Upper lobe of left lung (tissue), 6 donors: ENCODE measurements at regions not wholly inside any gene's neighbourhood (a gene's known extent, or its start where the extent isn't known, plus 50 kb on each side); places are given as distances from the start of the nearest gene placed in this dataset.

Source experiments
- ATAC-seq, 2 donors: fragments of 200-7000 bp; cut with Tn5 transposase; one replicate each; pipeline ENCODE4 v1.9.1; 2022; ENCODE audit warnings: mild to moderate bottlenecking in 2 of 2, moderate library complexity in 2 of 2; ENCODE audit not compliant: low FRiP score in 2 of 2
- DNase-seq, 2 donors: peaks; one replicate each; pipeline ENCODE4 v3.0.0-alpha.2; 2019 to 2020
- H3K27ac ChIP-seq, 4 donors: fragments of 200-600 bp; sonication (generic); one replicate each; pipeline ENCODE4 v1.5.1; 2016 to 2019
- H3K27me3 ChIP-seq, 4 donors: fragments of 200-600 bp; sonication (generic); one replicate each; pipeline ENCODE4 v1.5.1; 2017 to 2019
- H3K36me3 ChIP-seq, 4 donors: fragments of 200-600 bp; sonication (generic); one replicate each; pipeline ENCODE4 v1.5.1; 2016 to 2019
- H3K4me1 ChIP-seq, 4 donors: fragments of 200-600 bp; sonication (generic); one replicate each; pipeline ENCODE4 v1.5.1; 2018 to 2019
- H3K4me3 ChIP-seq, 4 donors: fragments of 200-600 bp; sonication (generic); one replicate each; pipeline ENCODE4 v1.5.1; 2017 to 2019; ENCODE audit warnings: mild to moderate bottlenecking in 2 of 4, moderate library complexity in 1 of 4
- H3K9me3 ChIP-seq, 4 donors: fragments of 200-600 bp; sonication (generic); one replicate each; pipeline ENCODE4 v1.5.1; 2018 to 2019
- EP300 ChIP-seq, 4 donors: sonication (generic); formaldehyde crosslinking; IDR thresholded peaks; one replicate each; pipeline ENCODE4 v1.5.1; 2017; ENCODE audit warnings: antibody characterized with exemption in 4 of 4, control low read depth in 2 of 4
- POLR2A ChIP-seq, 4 donors: fragments of 450-650 bp; IDR thresholded peaks; one replicate each; pipeline ENCODE4 v1.5.1; 2016 to 2017; ENCODE audit warnings: antibody characterized with exemption in 4 of 4, mild to moderate bottlenecking in 2 of 4
- POLR2AphosphoS5 ChIP-seq, 2 donors: sonication (generic); formaldehyde crosslinking; IDR thresholded peaks; one replicate each; pipeline ENCODE4 v1.5.1; 2017; ENCODE audit warnings: antibody characterized with exemption in 2 of 2
- whole genome bisulfite sequencing, 2 donors: methylation state at CpG; one replicate each; pipeline ENCODE4 v1.1.5; 2017 to 2018; 5-methylcytosine and 5-hydroxymethylcytosine counted together
- TF ChIP-seq, protein P1 (sequence below), 6 experiments: fragments of 450-650 bp in 4 of 6; fragments of 200-600 bp in 2 of 6; sonication (generic) in 2 of 6; IDR thresholded peaks; one replicate each; pipeline ENCODE4 v1.5.1; 2016 to 2019; ENCODE audit warnings: antibody characterized with exemption in 6 of 6
- donor health status: DM: no; HTN: no; CAD: no; lungs with moderate emphysema.
- donor health status: DM: no; HTN: yes; CAD: no; lungs with severe emphysema.

DNA sequence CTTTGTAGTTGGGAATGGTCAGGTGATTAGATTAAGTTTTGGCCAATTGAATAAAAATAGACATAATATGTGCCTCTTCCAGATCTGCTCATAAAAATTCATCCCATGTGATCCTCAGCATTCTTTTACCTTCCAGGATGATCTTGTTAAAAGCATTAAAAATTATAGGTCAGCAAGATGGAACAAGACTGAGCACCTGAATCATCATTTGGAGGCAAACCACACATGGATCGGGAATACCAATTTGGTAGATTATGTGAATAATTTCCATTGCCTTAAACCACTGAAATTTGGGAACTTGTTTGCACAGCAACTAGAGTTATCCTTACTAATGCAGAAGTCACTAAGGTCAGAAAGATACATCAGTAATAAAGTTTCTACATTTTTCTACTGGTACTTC, 681.4 kb upstream of the ADGRL2 start:
- Histone ChIP-seq H3K36me3 (no peaks in the 10 kb centered on the region), H3K27me3 (no peaks in the 10 kb centered on the region), H3K4me3 (no peak overlapping the region), H3K4me1 (no peaks in the 10 kb centered on the region), H3K9me3 (no peaks in the 10 kb centered on the region), H3K27ac (no peak overlapping the region)
- TF ChIP-seq POLR2AphosphoS5 (IDR thresholded peaks at IDR 0.05) (no peak), POLR2A (IDR thresholded peaks at IDR 0.05) (no peak), EP300 (IDR thresholded peaks at IDR 0.05) (no peak)
- TF ChIP-seq, protein P1, sequence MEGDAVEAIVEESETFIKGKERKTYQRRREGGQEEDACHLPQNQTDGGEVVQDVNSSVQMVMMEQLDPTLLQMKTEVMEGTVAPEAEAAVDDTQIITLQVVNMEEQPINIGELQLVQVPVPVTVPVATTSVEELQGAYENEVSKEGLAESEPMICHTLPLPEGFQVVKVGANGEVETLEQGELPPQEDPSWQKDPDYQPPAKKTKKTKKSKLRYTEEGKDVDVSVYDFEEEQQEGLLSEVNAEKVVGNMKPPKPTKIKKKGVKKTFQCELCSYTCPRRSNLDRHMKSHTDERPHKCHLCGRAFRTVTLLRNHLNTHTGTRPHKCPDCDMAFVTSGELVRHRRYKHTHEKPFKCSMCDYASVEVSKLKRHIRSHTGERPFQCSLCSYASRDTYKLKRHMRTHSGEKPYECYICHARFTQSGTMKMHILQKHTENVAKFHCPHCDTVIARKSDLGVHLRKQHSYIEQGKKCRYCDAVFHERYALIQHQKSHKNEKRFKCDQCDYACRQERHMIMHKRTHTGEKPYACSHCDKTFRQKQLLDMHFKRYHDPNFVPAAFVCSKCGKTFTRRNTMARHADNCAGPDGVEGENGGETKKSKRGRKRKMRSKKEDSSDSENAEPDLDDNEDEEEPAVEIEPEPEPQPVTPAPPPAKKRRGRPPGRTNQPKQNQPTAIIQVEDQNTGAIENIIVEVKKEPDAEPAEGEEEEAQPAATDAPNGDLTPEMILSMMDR (IDR thresholded peaks at IDR 0.05) = no peak
- DNase-seq (no peak), ATAC-seq (no peak)
- WGBS, 2 donors = 93 to 100% methylated on average over 1 of the region's 1 CpG

DNA sequence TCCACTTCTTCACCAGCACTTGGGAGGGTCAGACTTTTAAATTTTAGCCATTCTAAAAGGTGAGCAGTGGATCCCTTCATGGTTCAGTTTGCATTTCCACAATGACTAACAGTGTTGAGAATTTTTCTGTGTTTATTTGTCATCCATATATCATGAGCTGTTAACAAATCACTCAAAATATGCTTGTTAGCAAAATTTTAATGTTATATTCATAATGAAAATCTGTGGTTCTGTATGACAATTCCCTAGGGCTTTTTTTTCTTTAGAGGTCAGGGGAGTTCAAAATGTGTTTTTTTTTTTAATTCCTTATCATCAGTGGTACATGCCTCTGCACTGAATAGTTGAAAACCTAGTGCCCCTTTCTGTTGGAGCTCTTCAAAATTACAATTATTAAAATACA, 682.2 kb upstream of the ADGRL2 start:
- Histone ChIP-seq H3K27ac (no peak overlapping the region), H3K27me3 (no peaks in the 10 kb centered on the region), H3K4me1 (no peaks in the 10 kb centered on the region), H3K4me3 (no peak overlapping the region), H3K36me3 (no peaks in the 10 kb centered on the region), H3K9me3 (no peaks in the 10 kb centered on the region)
- TF ChIP-seq POLR2A (IDR thresholded peaks at IDR 0.05) = no peak
- DNase-seq (no peak), ATAC-seq (no peak)

DNA sequence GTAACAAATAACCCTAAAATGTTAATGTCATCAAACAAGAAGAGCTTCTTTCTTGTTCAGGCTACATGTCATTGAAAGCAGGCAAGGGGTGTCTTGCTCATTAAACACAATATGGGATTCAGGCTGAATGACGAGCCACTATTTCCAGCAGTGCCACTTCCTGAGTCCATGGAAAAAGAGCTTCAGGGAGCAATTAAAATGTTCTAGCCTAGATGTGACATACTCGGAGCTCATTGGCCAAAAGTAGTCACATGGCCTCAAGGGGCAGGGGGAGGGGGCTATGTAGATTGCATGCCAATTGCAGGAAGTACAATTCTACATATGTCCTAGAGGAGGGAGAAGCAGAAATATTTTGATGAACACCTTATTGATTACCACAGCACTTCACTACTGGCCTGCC, 685.3 kb upstream of the ADGRL2 start:
- ATAC-seq = no peak
- H3K4me1 ChIP-seq = no peaks in the 10 kb centered on the region
- WGBS, 2 donors = 84 to 91% methylated on average over 2 of the region's 2 CpGs
- no peak for DNase-seq
- TF ChIP-seq, protein P1 (IDR thresholded peaks at IDR 0.05) = no peak
- no peak for TF ChIP-seq POLR2A (IDR thresholded peaks at IDR 0.05)
- TF ChIP-seq EP300 (IDR thresholded peaks at IDR 0.05) = no peak
- TF ChIP-seq POLR2AphosphoS5 (IDR thresholded peaks at IDR 0.05) = no peak
- H3K27me3 ChIP-seq = no peaks in the 10 kb centered on the region
- no peak overlapping the region for H3K4me3 ChIP-seq
- no peaks in the 10 kb centered on the region for H3K36me3 ChIP-seq
- no peak overlapping the region for H3K27ac ChIP-seq
- H3K9me3 ChIP-seq = no peaks in the 10 kb centered on the region

DNA sequence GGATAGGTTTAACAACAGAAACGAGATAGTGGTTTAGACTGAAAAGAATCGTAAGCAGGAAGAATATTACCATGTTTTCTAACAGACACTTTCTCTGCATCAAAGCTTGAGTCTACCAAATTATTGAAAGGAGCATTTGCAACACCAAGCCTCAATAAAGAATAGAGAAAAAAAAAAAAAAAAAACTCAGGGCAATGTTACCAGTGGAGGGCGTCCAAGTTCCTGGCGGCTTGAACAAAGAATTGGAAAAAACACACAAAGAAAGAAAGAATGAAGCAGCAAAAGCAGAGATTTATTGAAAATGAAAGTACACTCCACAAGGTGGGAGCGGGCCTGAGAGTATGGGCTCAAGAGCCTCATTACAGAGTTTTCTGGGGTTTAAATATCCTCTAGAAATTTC, 686.5 kb upstream of the ADGRL2 start:
- 90 to 92% methylated on average over 5 of the region's 5 CpGs for WGBS, 2 donors
- no peaks in the 10 kb centered on the region for H3K27me3 ChIP-seq
- no peaks in the 10 kb centered on the region for H3K36me3 ChIP-seq
- H3K27ac ChIP-seq = no peak overlapping the region
- no peak overlapping the region for H3K4me3 ChIP-seq
- H3K4me1 ChIP-seq = no peaks in the 10 kb centered on the region
- ATAC-seq (no peak), DNase-seq (no peak)
- no peaks in the 10 kb centered on the region for H3K9me3 ChIP-seq
- TF ChIP-seq EP300 (IDR thresholded peaks at IDR 0.05) = no peak
- no peak for TF ChIP-seq POLR2AphosphoS5 (IDR thresholded peaks at IDR 0.05)
- TF ChIP-seq, protein P1 (IDR thresholded peaks at IDR 0.05) = no peak
- no peak for TF ChIP-seq POLR2A (IDR thresholded peaks at IDR 0.05)

DNA sequence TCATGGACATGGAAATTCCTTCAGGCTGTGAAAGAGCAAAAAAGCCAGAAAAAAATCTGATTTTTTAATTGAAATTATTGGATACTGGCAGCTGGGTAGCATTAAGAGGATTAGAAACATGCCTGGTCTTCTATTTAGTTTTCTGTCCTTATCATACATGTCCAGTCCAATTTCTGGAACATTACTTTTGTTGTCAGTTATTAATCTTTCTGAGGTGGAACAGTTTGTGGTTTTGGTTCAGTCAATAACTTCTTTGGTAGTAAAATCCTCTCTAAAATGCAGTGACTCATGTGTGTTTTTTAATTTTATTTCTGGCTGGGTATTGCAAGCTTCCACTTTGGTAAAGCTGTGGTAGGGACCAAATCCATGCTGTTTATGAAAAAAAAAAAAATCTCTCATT, 687.0 kb upstream of the ADGRL2 start:
- H3K36me3 ChIP-seq = no peaks in the 10 kb centered on the region
- no peaks in the 10 kb centered on the region for H3K9me3 ChIP-seq
- H3K27ac ChIP-seq = no peak overlapping the region
- H3K4me3 ChIP-seq = no peak overlapping the region
- no peak for DNase-seq
- TF ChIP-seq POLR2A (IDR thresholded peaks at IDR 0.05) = no peak
- TF ChIP-seq, protein P1 (IDR thresholded peaks at IDR 0.05) = no peak
- no peak for TF ChIP-seq EP300 (IDR thresholded peaks at IDR 0.05)
- H3K4me1 ChIP-seq = no peaks in the 10 kb centered on the region
- no peak for ATAC-seq
- H3K27me3 ChIP-seq = no peaks in the 10 kb centered on the region
